Peyer's patch (tissue), 4 donors: ENCODE measurements at regions not wholly inside any gene's neighbourhood (a gene's known extent, or its start where the extent isn't known, plus 50 kb on each side); places are given as distances from the start of the nearest gene placed in this dataset.
"Not testable (repeated sequence)": the region's sequence is repeated elsewhere in the genome, so short reads cannot be mapped to it uniquely, and the experiment has no call there.

ENCODE experiments used
- DNase-seq, 3 donors: peaks; one replicate each; pipeline ENCODE4 v3.0.0-alpha.2; 2017 to 2019
- H3K27ac ChIP-seq, 4 donors: fragments of 200-600 bp; sonication (generic); one replicate each; pipeline ENCODE4 v1.5.1; 2016 to 2019
- H3K27me3 ChIP-seq, 2 donors: fragments of 200-600 bp; sonication (generic); one replicate each; pipeline ENCODE4 v1.5.1; 2019
- H3K36me3 ChIP-seq, 3 donors: fragments of 200-600 bp; sonication (generic); one replicate each; pipeline ENCODE4 v1.5.1; 2016 to 2019
- H3K4me1 ChIP-seq, 4 donors: fragments of 200-600 bp; sonication (generic); one replicate each; pipeline ENCODE4 v1.5.1; 2016 to 2019
- H3K4me3 ChIP-seq, 4 donors: fragments of 200-600 bp; sonication (generic); 1 replicate in 3 of 4; 2 replicates in 1 of 4; pipeline ENCODE4 v1.5.1; 2016 to 2019; ENCODE audit warnings: mild to moderate bottlenecking in 1 of 4
- H3K9me3 ChIP-seq, 4 donors: fragments of 200-600 bp; sonication (generic); one replicate each; pipeline ENCODE4 v1.5.1; 2016 to 2019; ENCODE audit warnings: mild to moderate bottlenecking in 1 of 4
- POLR2A ChIP-seq, 2 donors: fragments of 450-650 bp; IDR thresholded peaks; one replicate each; pipeline ENCODE4 v1.5.1; 2017; ENCODE audit warnings: antibody characterized with exemption in 2 of 2, mild to moderate bottlenecking in 2 of 2, moderate library complexity in 2 of 2
- TF ChIP-seq, protein P1 (sequence below), 6 experiments: fragments of 450-650 bp in 4 of 6; fragments of 200-600 bp in 2 of 6; sonication (generic) in 1 of 6; IDR thresholded peaks; one replicate each; pipeline ENCODE4 v1.5.1; 2017 to 2019; ENCODE audit warnings: antibody characterized with exemption in 6 of 6, mild to moderate bottlenecking in 3 of 6, moderate library complexity in 1 of 6

DNA sequence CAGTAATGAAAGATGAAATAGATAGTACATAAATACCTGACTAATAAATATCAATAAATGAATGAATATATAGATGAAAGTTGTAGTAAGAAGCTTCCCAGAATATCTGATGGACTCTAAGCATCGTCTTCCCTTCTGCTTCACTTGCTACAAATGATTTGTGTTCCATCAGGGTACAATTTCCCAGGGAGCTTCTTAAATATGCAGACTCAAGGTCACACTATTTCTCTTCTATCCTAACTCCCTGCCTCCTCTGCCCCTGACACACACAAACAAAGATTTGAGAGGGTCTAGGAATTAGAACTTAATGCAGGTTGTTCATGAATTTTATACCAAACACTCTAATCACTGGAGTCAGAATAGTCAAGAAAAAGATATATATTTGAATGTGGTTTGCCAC lies 415.9 kb upstream of the TMPRSS15 start:
- TF ChIP-seq, protein P1, sequence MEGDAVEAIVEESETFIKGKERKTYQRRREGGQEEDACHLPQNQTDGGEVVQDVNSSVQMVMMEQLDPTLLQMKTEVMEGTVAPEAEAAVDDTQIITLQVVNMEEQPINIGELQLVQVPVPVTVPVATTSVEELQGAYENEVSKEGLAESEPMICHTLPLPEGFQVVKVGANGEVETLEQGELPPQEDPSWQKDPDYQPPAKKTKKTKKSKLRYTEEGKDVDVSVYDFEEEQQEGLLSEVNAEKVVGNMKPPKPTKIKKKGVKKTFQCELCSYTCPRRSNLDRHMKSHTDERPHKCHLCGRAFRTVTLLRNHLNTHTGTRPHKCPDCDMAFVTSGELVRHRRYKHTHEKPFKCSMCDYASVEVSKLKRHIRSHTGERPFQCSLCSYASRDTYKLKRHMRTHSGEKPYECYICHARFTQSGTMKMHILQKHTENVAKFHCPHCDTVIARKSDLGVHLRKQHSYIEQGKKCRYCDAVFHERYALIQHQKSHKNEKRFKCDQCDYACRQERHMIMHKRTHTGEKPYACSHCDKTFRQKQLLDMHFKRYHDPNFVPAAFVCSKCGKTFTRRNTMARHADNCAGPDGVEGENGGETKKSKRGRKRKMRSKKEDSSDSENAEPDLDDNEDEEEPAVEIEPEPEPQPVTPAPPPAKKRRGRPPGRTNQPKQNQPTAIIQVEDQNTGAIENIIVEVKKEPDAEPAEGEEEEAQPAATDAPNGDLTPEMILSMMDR (IDR thresholded peaks at IDR 0.05): no peak
- no peak for TF ChIP-seq POLR2A (IDR thresholded peaks at IDR 0.05)
- no peak overlapping the region for H3K4me3 ChIP-seq

DNA sequence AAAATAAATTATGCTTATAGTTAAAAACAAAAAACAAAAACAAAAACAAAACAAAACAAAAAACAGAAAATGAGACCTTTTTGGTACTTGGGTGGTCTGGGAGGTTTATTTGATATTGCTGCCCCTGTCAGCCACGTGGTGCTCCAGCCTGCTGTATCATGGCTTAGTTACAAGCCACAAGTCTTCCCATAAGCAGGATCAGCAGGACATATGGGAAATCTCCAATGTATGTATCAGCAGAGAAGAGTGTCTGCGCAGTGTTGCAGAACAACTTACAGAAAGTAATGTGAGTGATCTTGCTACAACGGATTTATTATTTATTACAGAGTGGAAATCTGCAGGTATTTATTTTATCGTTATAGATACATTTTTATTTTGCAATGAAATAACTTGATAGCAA lies 423.0 kb upstream of the TMPRSS15 start:
- no peak for DNase-seq
- TF ChIP-seq POLR2A (IDR thresholded peaks at IDR 0.05): no peak
- TF ChIP-seq, protein P1 (IDR thresholded peaks at IDR 0.05): no peak
- H3K4me3 ChIP-seq: no peak overlapping the region
- no peak overlapping the region for H3K27ac ChIP-seq
- no peaks in the 10 kb centered on the region for H3K27me3 ChIP-seq
- no peaks in the 10 kb centered on the region for H3K4me1 ChIP-seq
- H3K9me3 ChIP-seq: no peaks in the 10 kb centered on the region
- no peaks in the 10 kb centered on the region for H3K36me3 ChIP-seq

More for the DNA sequence above, 415.9 kb upstream of the TMPRSS15 start:
- peaks cover 0 to 4% (median 0%) of the 10 kb centered on the region in 4 donors for H3K9me3 ChIP-seq
- no peaks in the 10 kb centered on the region for H3K27me3 ChIP-seq
- no peak overlapping the region for H3K27ac ChIP-seq
- H3K36me3 ChIP-seq: no peaks in the 10 kb centered on the region
- no peak for DNase-seq
- no peaks in the 10 kb centered on the region for H3K4me1 ChIP-seq

DNA sequence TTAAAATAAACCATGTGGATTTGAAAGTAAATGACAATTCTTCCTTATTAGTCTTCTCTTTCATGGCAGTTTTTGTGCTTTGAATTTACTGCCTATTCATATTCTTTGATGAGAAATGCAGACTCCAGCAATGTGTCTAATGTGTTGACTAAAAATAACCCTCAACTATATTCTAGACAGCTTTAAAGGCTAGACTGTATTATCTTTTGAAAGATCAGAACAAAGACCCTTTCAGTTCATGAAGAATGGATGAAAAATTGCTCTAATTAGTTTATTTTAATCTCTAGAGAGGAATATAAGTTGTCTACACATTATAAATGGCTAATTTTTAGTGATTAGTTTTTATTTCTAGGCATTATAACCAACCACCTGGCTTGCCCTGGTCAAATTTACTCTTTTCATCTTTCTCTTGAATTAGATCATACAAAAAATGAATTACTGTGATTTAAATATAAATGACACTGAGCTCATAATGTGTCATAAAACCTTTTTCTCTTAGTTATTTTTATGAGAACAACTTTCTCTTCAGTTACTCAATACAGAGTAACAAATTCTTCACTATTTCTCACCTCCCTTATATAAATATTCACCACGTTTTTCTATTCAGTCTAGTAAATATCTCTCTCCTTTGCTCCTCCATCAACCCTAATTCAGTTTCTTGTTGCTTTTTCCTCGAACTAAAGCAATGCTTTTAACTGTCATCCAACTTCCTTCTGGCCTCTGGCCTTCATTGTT lies 428.5 kb upstream of the TMPRSS15 start:
- H3K27ac ChIP-seq: no peak overlapping the region
- DNase-seq: no peak
- no peaks in the 10 kb centered on the region for H3K4me1 ChIP-seq
- no peak overlapping the region for H3K4me3 ChIP-seq
- H3K9me3 ChIP-seq: no peaks in the 10 kb centered on the region
- TF ChIP-seq, protein P1 (IDR thresholded peaks at IDR 0.05): no peak
- TF ChIP-seq POLR2A (IDR thresholded peaks at IDR 0.05): no peak
- H3K36me3 ChIP-seq: no peaks in the 10 kb centered on the region
- no peaks in the 10 kb centered on the region for H3K27me3 ChIP-seq

DNA sequence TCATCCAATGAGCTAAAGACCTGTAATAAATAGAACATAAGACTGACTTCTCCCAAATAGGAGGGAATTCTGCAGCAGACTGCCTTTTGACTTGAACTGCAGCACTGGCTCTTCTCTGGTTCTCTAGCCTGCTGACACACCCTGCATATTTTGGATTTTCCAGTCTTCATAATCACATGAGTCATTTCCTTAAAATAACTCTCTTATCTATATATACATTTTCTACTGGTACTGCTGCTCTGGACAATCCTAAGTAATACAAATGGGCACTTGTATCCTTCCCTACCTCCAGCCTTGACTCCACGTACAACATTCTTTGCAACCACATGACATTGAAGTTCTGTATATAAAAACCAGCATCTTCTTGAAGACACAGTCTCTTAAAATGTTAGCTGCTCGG lies 429.4 kb upstream of the TMPRSS15 start:
- no peaks in the 10 kb centered on the region for H3K36me3 ChIP-seq
- H3K9me3 ChIP-seq: no peaks in the 10 kb centered on the region
- H3K27ac ChIP-seq: no peak overlapping the region
- H3K27me3 ChIP-seq: no peaks in the 10 kb centered on the region
- TF ChIP-seq, protein P1 (IDR thresholded peaks at IDR 0.05): no peak
- TF ChIP-seq POLR2A (IDR thresholded peaks at IDR 0.05): no peak
- H3K4me1 ChIP-seq: no peaks in the 10 kb centered on the region
- H3K4me3 ChIP-seq: no peak overlapping the region
- no peak for DNase-seq

DNA sequence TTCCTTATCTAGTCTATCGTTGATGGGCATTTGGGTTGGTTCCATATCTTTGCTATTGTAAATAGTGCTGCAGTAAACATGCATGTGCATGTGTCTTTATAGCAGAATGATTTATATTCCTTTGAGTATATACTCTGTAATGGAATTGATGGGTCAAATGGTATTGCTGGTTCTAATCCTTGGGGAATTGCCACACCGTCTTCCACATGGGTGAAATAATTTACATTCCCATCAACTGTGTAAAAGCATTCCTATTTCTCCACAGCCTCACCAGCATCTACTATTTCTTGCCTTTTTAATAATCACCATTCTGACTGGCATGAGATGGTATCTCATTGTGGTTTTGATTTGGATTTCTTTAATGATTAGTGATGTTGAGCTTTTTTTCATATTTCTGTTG lies 430.5 kb upstream of the TMPRSS15 start:
- not testable (repeated sequence) for H3K4me3 ChIP-seq, H3K36me3 ChIP-seq, DNase-seq, H3K27me3 ChIP-seq, H3K27ac ChIP-seq, H3K9me3 ChIP-seq, H3K4me1 ChIP-seq

DNA sequence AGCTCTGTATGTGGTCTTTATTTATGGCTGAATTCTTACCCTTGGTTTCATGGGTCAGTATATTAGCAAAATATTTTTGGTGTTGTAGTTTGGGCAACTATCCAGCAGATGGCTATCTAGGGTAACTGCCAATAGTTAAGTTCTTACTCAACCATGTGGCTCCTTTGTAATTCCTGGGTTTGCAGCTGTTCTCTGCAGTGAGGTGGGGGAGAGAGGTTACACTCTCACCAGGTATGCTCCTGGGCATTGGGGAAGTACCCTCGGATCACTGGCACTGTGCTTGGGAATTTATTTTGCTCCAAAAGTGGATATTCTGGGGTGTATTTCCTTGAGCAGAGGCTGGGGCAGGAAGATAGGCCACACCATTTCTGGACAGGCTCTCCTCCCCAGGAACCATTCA lies 436.7 kb upstream of the TMPRSS15 start:
- no peaks in the 10 kb centered on the region for H3K27me3 ChIP-seq
- H3K27ac ChIP-seq: no peak overlapping the region
- TF ChIP-seq POLR2A (IDR thresholded peaks at IDR 0.05): no peak
- TF ChIP-seq, protein P1 (IDR thresholded peaks at IDR 0.05): peak in 4 of 6 experiments; percentile 18 to 48 (median 40)
- no peaks in the 10 kb centered on the region for H3K4me1 ChIP-seq
- no peaks in the 10 kb centered on the region for H3K9me3 ChIP-seq
- H3K36me3 ChIP-seq: no peaks in the 10 kb centered on the region
- DNase-seq: no peak
- no peak overlapping the region for H3K4me3 ChIP-seq

DNA sequence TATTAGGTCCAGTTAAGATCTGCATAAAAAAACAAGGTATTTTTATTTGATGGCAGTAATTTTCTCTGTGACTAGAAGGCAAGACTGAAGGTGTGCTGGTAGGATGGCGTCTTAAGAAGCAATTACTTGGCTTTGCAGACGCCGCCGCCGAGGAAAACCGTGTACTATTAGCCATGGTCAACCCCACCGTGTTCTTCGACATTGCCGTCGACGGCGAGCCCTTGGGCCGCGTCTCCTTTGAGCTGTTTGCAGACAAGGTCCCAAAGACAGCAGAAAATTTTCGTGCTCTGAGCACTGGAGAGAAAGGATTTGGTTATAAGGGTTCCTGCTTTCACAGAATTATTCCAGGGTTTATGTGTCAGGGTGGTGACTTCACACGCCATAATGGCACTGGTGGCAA lies 454.0 kb upstream of the TMPRSS15 start:
- not testable (repeated sequence) for H3K9me3 ChIP-seq

More for the DNA sequence above, 454.0 kb upstream of the TMPRSS15 start:
- DNase-seq: peak in 1 of 3 donors; percentile 16
- H3K4me1 ChIP-seq, H3K36me3 ChIP-seq, H3K27ac ChIP-seq, H3K4me3 ChIP-seq, H3K27me3 ChIP-seq: not testable (repeated sequence)
